Loucy (cell line): ENCODE measurements at regions not wholly inside any gene's neighbourhood (a gene's known extent, or its start where the extent isn't known, plus 50 kb on each side); places are given as distances from the start of the nearest gene placed in this dataset.
"Not testable (repeated sequence)": the region's sequence is repeated elsewhere in the genome, so short reads cannot be mapped to it uniquely, and the experiment has no call there.

ENCODE experiments used
- H2AFZ ChIP-seq: fragments of 200-600 bp; sonication (generic); 2 replicates; pipeline ENCODE4 v1.6.0; 2016; ENCODE audit warnings: antibody characterized with exemption, mild to moderate bottlenecking, low read length, moderate library complexity
- H3F3A ChIP-seq: fragments of 200-600 bp; 2 replicates; pipeline ENCODE4 v1.6.0; 2016; ENCODE audit warnings: antibody characterized with exemption, low read depth, mild to moderate bottlenecking
- H3K27me3 ChIP-seq: fragments of 200-600 bp; sonication (generic); 2 replicates; pipeline ENCODE4 v1.6.1; 2014; ENCODE audit warnings: low read length, mild to moderate bottlenecking; ENCODE audit not compliant: insufficient read depth, poor library complexity, severe bottlenecking
- H3K36me3 ChIP-seq: fragments of 200-600 bp; sonication (generic); 2 replicates; pipeline ENCODE4 v1.6.1; 2016; ENCODE audit warnings: low read length; ENCODE audit not compliant: insufficient read depth
- H3K4me1 ChIP-seq: fragments of 200-600 bp; sonication (generic); 2 replicates; pipeline ENCODE4 v1.5.1; 2014; ENCODE audit warnings: low read length, mild to moderate bottlenecking; ENCODE audit not compliant: insufficient read depth, poor library complexity, severe bottlenecking
- H3K4me2 ChIP-seq: fragments of 200-600 bp; sonication (generic); 2 replicates; pipeline ENCODE4 v1.6.0; 2014; ENCODE audit warnings: antibody characterized with exemption, low read length, low read depth, mild to moderate bottlenecking; ENCODE audit not compliant: poor library complexity, severe bottlenecking
- H3K4me3 ChIP-seq: fragments of 200-600 bp; sonication (generic); 2 replicates; pipeline ENCODE4 v1.5.1; 2014; ENCODE audit warnings: low read length, mild to moderate bottlenecking, mixed read lengths; ENCODE audit not compliant: poor library complexity, severe bottlenecking
- H3K79me2 ChIP-seq: fragments of 200-600 bp; sonication (generic); 2 replicates; pipeline ENCODE4 v1.6.1; 2014; ENCODE audit warnings: low read length; ENCODE audit not compliant: insufficient read depth
- H3K9ac ChIP-seq: fragments of 200-600 bp; sonication (generic); 2 replicates; pipeline ENCODE4 v1.6.0; 2014; ENCODE audit warnings: mild to moderate bottlenecking, low read depth, low read length, moderate library complexity; ENCODE audit not compliant: poor library complexity, severe bottlenecking
- H3K9me2 ChIP-seq: fragments of 200-600 bp; sonication (generic); replicated peaks from 2 replicates; pipeline ENCODE4 v1.6.1; 2016; ENCODE audit warnings: low read depth, low read length, mixed read lengths
- H3K9me3 ChIP-seq: fragments of 200-600 bp; sonication (generic); 2 replicates; pipeline ENCODE4 v1.6.1; 2014; ENCODE audit warnings: mild to moderate bottlenecking, antibody characterized with exemption, low read length, low read depth; ENCODE audit not compliant: insufficient read depth
- H4K20me1 ChIP-seq: fragments of 200-600 bp; sonication (generic); 2 replicates; pipeline ENCODE4 v1.6.0; 2014; ENCODE audit warnings: antibody characterized with exemption, low read length, mild to moderate bottlenecking; ENCODE audit not compliant: insufficient read depth, poor library complexity, severe bottlenecking
- CTCF ChIP-seq: fragments of 200-600 bp; sonication (generic); conservative IDR thresholded peaks from 2 replicates; pipeline ENCODE4 v1.5.1; 2014; ENCODE audit warnings: mild to moderate bottlenecking, antibody characterized with exemption, low read length
- EZH2phosphoT487 ChIP-seq: fragments of 200-600 bp; IDR thresholded peaks from 2 replicates; pipeline ENCODE4 v1.6.1; 2018; ENCODE audit warnings: antibody characterized with exemption, mild to moderate bottlenecking, moderate library complexity, borderline replicate concordance

GRCh38 chr5:126677121-126677520 lies 76.4 kb downstream of the PHAX start:
- TF ChIP-seq CTCF (no peak), EZH2phosphoT487 (no peak)
- no peak overlapping the region for H3K4me3 ChIP-seq

GRCh38 chr5:126680191-126680817 lies 79.6 kb downstream of the PHAX start:
- Histone ChIP-seq H3K9me3 (no peaks in the 10 kb centered on the region), H3K9me2 (no peaks in the 10 kb centered on the region), H3F3A (no peaks in the 10 kb centered on the region), H4K20me1 (no peaks in the 10 kb centered on the region), H3K4me1 (peaks cover 19% of the 10 kb centered on the region), H3K4me3 (peak overlapping the region; percentile 68), H2AFZ (no peak overlapping the region), H3K9ac (peak overlapping the region; percentile 64), H3K36me3 (no peaks in the 10 kb centered on the region), H3K79me2 (peaks cover 2% of the 10 kb centered on the region; the same call in 1 of the 2 replicates), H3K27me3 (no peaks in the 10 kb centered on the region), H3K4me2 (peak overlapping the region; percentile 97)
- no peak for TF ChIP-seq EZH2phosphoT487
- no peak for TF ChIP-seq CTCF

More at GRCh38 chr5:126677121-126677520, 76.4 kb downstream of the PHAX start:
- H3K9ac ChIP-seq = peak overlapping the region; percentile 36
- no peak overlapping the region for H3K4me2 ChIP-seq
- H2AFZ ChIP-seq = no peak overlapping the region
- peaks cover 2% of the 10 kb centered on the region; the same call in 1 of the 2 replicates for H3K79me2 ChIP-seq
- H3K9me2 ChIP-seq = no peaks in the 10 kb centered on the region
- no peaks in the 10 kb centered on the region for H3F3A ChIP-seq
- peaks cover 5% of the 10 kb centered on the region for H3K4me1 ChIP-seq
- H3K36me3 ChIP-seq = no peaks in the 10 kb centered on the region
- no peaks in the 10 kb centered on the region for H4K20me1 ChIP-seq
- H3K9me3 ChIP-seq = no peaks in the 10 kb centered on the region
- no peaks in the 10 kb centered on the region for H3K27me3 ChIP-seq

GRCh38 chr5:126681314-126681713 lies 80.6 kb downstream of the PHAX start:
- not testable (repeated sequence) for H3K36me3 ChIP-seq, H3K79me2 ChIP-seq, H2AFZ ChIP-seq, H3K9me2 ChIP-seq, H4K20me1 ChIP-seq, H3K27me3 ChIP-seq, H3F3A ChIP-seq, H3K4me2 ChIP-seq, H3K4me3 ChIP-seq, H3K9me3 ChIP-seq
- peak overlapping the region; percentile 64 for H3K9ac ChIP-seq
- peaks cover 26% of the 10 kb centered on the region for H3K4me1 ChIP-seq

GRCh38 chr5:126681970-126682369 lies 81.2 kb downstream of the PHAX start:
- no peaks in the 10 kb centered on the region for H3K36me3 ChIP-seq
- no peak overlapping the region for H3K4me3 ChIP-seq
- H3K4me1 ChIP-seq = peaks cover 31% of the 10 kb centered on the region
- no peaks in the 10 kb centered on the region for H3K9me3 ChIP-seq
- no peaks in the 10 kb centered on the region for H3K9me2 ChIP-seq
- no peaks in the 10 kb centered on the region for H3F3A ChIP-seq
- no peaks in the 10 kb centered on the region for H3K27me3 ChIP-seq
- no peak overlapping the region for H3K4me2 ChIP-seq
- peaks cover 2% of the 10 kb centered on the region; the same call in 1 of the 2 replicates for H3K79me2 ChIP-seq
- TF ChIP-seq EZH2phosphoT487 = no peak
- no peak for TF ChIP-seq CTCF
- H2AFZ ChIP-seq = no peak overlapping the region
- H3K9ac ChIP-seq = no peak overlapping the region
- no peaks in the 10 kb centered on the region for H4K20me1 ChIP-seq
